AML-193 (cell line): ENCODE measurements at regions not wholly inside any gene's neighbourhood (a gene's known extent, or its start where the extent isn't known, plus 50 kb on each side); places are given as distances from the start of the nearest gene placed in this dataset.

Experiments used
- DNase-seq, 2 experiments: peaks; one replicate each; lab custom pipeline; 2025; lab: John Stamatoyannopoulos, UW

DNA sequence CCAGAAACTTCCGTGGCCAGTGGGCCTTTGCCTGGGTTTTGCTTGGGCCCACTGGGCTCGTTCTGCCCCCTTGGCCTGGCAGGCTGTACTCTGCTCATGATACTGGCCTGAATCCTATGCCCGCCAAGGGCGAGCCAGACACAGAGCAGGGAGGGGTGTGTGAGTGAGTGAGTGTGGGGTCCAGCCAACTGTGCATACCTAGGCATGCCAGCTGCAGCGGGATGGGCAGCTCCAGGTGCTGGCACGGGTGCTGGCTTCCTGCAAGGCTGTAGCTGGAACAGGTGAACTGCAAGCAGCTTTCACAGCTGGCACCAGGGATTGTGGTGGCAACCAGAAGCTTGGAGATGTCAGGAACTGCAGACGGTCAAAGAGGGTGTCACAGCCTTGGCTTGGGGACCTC is 1276.4 kb downstream of the SLC16A7 start:
- no peak for DNase-seq

DNA sequence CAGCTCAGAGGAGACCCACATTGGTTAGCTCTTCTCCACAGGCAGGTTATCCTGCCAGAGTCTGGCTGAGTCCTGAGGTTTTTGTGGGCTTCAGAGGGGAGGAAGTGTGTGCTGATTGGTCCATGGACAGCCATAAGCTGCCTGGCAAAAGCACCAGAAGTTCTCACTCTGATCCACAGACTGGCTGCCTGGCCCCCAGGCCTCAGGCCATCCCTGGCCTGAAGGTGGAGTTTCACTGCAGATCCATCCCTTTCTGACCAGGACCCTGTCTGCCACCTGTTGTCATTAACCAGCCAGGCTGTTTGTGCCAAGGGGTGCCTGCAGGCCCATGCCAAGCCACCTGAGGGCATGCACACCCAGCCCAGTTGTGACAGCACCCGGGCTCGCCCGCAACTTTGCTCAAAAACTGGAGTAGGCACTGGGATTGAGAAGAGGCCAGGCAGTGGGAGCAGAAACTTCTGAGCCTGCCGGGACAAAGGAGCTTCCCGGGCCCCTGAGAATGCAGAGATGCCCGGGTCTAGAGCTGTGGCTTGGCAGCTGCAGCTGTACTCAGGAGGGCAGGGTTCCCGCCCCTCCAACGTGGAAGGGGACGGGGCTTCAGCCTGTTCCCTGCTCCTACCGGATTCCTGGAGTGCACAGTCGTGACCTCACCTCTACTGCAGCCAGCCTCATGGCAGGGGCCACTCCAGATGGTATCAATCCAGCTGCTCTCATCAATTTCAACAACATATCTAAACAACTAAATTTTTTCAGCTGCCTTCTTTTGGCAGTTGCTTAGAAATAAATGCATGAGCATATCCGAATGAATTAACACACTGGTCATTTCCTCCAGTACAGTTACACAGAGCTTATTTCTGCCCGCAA is 1277.3 kb downstream of the SLC16A7 start:
- DNase-seq, result no peak

DNA sequence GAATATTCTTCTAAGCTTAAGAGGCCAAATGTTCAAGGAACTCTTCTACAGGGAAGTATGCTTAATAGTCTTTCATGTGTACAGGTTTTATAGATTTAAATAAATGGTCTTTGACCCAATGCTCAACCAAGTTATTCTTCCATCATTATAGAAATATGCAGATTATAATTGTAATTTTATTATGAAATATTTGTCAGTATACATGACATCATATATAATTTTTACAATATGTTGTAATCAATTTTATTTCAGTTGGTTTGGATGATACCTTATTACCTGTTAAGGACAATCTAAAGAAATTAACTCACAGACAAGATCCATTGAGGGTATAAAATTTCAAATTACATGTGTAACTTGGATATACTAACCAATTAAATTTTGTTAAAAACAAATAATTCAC is 1278.3 kb downstream of the SLC16A7 start:
- DNase-seq, result no peak

DNA sequence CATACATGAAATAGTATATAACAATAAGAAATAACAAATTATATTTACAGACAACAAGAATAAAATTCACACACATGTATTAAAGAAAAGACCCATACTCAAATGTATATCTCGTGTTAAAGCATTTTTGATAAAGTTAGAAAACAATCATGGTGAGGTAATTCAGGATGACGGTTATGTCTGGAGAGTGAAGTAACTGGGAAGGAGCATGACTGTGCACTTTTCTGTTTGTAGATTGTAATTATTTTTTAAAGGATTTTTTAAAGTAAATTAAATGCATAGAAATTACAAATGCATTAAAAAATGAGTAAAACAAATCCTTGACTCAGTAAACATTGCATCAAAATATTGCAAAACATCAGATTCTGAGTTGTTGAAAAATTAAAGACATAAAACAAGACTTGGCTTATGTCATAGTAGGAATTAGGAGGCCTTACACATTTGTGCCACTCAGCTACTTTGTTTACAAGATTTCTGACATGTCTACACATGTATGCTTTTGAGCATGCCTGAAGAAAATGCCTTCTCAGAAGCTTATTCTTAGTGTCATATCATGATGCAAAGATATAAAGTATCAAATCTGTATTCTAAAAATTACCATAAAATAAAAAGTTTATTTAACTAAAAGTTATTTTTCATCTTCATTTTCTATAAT is 1325.1 kb downstream of the SLC16A7 start:
- DNase-seq, result no peak

DNA sequence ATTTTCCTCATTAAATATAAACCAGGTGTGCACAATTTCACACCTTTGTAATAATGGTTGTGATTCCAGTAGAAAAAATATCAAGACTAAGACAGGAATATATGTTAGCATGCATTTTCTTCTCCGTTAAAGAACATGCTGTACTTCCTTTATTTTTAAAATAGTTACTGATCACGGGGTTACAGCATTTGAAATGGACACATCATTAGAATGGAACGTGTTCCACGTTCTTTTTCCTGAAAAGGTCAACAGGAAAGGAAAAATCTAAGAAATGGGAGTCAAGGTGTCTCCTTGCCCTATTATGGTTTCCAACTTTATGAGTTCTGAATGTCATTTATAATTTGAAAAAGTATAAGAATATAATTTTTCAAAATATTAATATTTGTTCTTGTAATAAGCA is 1325.7 kb downstream of the SLC16A7 start:
- no peak for DNase-seq

DNA sequence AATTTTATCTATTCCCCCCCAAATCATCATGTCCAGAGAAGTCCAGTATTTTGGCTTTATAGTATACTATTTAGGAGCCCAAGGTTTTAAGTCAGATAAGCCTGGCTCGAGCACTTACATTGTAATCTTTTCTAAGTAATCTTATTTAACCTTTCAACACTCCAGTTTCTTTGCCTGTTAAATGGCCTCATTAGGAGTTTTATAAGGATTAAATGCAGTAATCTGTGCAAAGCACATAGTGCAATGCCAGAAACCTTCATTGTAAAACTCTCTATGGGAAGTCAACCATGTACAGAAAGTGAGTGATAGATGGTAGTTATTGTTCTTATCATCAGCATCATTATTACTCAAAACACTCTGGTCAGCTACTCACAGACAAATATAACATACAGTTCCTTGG is 1330.4 kb downstream of the SLC16A7 start:
- no peak for DNase-seq

DNA sequence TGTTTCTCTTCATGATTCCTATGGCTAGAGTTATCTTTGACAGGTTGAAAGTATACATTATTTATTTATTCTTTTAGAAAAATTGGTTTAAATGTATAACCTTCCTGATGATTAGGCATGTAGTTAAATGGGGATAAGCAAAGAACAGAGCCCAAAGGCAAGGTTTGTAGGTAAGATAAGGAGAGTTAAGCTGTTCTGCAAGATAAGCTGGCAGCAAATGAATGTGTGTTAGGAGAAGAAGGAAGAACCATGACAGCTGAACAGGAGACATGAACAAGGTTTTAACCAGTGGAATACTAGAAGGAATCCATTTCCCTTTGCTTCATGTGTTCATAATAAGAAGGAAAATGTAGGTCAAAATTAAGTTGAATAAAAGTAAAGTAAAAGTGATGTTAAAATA is 1330.1 kb upstream of the USP15 start:
- no peak for DNase-seq

DNA sequence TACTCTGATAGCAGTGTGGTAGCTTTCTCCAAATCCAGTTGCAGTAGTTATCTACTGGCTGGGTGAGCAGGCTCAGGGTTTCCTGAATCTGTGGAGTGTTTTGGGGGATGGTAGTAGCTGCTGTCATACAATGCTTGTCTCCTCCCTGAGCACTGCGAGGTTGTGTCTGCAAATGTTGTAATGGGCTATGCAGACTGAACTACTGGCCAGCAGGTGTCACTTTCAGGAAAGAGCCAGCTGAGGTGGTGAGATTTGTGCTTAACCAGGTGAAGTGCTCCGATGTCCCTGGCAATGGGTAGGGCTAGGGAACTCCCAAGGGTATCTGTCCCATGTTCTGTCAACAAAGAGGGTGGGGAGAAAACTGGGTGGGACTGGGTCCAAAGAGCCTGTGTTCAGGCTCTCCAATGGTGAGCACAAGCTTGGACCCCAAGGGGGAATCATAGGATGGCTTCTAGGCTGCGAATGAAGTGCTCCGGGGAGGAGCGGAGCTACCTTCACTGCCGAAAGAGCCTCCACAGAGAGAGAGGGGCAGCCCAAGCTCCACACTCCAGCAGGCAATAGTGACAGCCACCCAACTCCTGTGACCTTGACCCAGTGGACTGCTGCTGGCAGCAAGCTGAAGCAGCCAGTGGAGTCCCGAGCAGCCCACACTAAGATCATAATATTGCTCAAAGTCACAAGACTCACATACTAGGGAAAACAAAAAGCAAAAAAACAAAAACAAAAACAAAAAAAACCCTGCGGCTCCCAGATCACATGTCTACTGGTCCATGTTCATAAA is 1324.0 kb upstream of the USP15 start:
- DNase-seq, result no peak

DNA sequence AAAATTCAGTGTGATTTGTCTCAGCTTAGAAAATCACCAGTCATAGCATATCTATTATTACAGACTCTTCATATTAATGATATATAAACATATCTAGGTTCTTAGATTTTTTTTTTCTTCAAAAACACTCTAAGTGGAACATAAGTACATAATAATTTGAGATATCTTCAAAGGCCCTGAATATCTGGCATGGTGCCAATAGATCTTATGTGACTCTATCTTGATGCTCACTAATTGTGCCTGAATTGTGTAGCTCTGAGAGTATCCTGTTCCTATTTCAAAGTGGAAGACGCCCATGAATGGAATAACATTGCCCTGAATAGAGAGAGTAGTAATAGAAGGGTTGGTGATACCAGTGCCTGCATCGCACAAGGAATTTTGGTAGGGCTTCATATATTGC is 1312.7 kb upstream of the USP15 start:
- DNase-seq, result no peak

DNA sequence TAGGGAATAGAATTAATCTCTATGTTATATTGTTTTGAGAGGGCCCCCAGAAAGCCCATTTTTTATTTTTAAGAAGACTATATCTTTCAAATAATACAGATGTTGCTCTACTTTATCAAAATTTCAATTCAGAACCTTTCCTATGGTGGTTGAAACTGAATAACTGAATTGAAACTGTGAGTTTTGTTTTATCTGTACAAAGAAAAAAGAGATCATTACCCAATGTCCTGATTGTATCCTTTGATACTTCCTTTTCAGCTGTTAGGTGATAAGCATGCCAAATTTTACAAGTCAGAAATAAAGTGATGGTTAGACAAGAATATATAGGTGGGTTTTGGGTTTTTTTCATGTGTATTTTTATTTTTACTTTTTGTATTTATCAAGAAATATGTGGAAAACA is 1293.1 kb upstream of the USP15 start:
- DNase-seq, result no peak

DNA sequence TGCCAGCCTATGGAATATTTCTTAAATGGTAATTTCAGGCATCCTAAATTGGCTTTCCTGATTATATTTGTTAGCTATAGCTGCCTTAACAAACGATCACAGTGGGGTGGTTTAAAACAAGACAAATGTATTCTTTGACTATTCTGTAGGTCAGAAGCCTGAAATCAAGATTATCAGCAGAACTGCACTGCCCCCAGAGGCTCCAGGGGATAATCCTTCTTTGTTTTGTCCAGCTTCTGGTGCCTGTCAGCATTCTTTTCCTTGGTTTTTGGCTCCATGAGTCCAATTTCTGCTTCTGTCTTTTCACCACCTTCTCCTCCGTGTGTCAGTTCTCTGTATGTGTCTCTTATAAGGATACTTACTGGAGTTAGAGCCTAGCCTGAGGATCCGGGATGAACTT is 1282.2 kb upstream of the USP15 start:
- no peak for DNase-seq

DNA sequence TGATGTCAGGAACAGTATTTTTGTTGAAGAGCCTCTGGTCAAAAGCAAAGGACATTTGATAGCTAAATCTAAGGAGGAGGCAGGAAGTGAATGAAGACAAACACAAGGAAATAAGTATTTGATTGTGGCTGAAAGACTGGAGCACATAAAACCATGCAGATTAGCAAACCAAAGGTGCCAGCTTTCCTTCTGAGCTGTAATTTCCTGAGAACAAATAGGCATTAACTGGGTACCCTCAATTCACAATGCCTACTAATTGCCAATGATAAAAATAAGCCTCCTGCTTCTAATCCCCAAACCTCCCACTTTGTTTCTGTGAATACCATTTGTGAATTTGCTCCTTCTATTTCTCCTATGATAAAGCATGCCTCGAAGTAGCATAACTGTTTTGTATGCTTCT is 1279.6 kb upstream of the USP15 start:
- no peak for DNase-seq

DNA sequence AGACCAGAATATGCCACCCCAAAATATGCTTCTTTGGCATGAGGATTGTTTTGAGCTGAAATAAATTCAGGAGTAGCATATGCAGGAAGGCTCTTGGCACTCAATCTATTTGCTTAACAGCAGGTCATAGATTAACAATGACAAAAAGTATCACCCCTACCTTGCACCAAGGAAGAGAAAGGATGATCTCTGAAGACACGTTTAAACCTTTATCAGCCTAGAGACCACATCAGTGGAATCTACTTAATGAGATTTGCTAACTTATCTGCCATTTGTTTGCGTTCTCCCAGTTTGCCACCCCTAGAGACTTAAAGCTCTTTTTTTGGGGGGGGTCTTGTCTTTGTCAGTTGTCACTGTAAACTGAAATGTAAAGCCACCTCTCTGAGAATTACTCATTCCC is 1278.7 kb upstream of the USP15 start:
- DNase-seq, result no peak

DNA sequence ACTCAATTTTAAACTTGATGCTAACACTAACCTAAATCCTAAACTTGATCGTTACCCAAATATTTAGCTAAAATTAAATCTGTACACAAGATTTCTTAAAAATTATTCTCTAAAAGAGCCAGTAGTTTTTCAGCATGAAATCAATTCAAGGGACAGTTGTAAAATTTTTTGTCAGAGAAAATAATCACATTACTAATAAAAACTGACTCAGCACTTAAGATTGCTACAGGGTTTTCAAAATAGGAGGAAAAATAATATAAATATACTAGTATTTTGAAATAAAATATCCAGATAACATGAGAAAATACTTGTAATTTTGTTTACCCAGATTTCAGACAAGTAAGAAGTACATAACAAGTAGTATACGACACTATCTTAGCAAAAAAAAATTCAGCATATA is 1268.1 kb upstream of the USP15 start:
- DNase-seq, result no peak

DNA sequence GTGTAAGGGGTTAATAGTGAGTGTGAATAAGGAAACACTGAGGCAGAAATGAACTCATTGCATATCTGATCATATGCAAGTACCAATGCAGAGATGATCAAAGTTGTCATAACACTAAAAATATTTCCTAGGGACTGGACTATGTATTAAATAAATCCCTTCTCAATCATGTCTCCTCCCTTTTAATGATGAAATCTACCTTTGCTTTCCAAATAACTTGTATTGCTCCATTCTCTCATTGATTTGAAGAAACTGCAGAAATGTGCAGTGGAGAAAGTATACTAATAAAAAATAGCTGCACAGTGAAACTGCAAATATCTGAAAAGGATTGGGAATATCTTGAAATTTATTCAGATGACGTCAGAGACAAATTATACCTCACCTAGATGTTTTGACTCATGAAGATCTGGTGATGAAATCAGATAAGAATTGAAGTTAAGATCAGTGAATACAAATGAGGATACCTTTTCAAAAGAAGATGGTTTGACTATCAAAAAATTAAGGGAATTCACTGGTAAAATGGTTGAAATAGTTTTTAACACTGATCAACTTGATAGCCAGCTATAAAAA is 1264.9 kb upstream of the USP15 start:
- no peak for DNase-seq

DNA sequence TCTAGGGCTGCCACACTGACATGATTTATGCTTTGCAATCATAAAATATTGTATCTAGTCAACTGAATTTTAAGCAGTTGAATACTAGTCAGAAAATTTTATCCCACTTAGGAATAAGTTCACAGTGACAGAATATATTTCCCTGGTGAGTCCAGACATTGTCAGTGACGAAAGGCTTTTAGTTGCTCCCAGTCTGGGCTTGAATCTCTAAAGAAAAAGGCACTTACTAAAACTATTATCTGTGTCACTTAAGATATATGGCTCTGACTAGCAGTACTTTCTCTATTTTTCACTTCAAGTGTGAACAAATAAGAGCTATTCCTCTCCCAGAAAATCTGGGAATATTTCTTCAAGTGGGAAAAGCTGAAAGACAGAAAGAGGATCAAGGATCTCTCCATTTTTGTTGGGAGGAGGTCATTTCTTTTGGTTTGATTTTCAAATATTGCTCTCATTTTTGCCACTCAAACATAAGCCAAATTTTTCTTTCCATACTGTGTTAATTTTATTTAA is 1262.3 kb upstream of the USP15 start:
- DNase-seq, result no peak

DNA sequence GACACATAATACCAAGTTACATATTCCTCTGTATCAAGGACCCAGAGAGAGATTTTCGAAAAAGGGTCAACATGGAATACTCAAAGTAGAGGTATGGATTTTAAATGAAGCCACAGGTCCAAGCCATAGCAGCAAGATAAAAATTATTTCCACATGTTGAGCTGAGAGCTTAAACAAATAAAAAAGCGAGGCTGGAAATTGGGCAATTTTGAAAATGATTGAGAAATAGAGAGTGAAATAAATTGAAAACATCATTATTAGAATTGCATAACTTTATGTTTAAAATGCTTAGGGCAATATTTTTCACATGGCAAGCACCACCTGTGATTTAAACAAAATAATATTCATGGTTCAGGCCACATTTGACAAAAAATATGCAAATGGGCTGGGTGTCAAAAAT is 1251.0 kb upstream of the USP15 start:
- DNase-seq, result no peak

DNA sequence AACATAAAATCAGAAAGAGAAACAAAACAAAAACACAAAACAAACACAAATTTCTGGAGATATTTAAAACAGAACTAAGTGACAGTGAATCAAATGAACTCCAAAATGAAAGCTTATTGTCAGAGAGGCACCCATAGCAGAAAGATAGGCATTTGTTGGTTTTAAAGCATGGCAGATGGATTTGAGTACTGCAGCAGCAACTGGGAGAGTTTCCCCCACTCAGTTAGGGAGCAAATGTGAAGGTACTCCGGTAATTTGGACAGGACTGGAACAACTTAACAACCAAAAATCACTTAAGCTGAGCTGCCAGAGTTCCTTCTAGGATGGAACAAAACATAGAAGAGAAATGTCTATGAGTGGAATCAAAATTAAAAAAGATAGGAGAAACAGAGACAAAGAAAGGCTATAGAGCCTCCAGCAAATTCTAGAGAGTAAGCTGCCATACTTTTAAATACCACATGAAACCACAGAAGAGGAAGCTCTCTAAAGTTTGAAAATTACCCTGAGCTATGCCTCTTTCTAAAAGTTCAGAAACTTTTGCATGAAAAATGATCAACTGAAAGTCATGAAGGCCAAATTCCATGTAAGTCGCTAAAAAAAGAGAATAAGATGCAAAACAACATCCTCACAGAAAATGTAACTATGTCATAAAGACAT is 1248.3 kb upstream of the USP15 start:
- DNase-seq, result no peak

DNA sequence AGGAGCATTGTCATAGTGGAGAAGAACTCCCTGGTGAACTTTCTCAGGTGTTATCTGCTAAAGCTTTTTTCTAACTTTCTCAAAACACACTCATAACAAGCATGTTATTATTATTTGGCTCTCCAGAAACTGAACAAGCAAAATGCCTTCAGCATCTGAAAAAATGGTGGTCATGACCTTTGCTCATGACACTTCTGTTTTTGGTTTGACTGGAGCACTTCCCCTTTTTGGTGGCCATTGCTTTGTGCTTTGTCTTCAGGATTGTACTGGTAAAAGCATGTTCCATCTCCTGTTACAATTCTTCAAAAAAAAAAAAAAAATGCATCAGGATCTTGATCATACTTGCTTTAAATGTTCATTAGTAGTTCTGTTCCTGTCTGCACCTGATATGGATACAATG is 1241.6 kb upstream of the USP15 start:
- DNase-seq, result no peak

DNA sequence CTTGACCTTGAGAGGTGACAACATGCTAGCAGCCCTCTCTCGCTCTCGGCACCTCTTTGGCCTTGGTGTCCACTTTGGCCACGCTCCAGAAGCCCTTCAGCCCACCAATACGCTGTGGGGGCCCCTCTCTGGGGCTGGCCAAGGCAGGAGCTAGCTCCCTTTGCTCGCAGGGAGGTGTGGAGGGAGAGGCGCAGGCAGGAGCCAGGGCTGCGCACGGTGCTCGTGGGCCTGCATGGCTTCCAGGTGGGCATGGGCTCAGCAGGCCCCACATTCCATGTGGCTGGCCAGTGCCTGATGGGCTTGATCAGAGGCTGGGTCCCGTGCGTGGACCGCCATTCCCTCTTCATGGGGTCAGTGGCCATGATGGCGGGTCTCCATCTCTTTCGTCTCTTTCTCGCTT is 1237.0 kb upstream of the USP15 start:
- no peak for DNase-seq

DNA sequence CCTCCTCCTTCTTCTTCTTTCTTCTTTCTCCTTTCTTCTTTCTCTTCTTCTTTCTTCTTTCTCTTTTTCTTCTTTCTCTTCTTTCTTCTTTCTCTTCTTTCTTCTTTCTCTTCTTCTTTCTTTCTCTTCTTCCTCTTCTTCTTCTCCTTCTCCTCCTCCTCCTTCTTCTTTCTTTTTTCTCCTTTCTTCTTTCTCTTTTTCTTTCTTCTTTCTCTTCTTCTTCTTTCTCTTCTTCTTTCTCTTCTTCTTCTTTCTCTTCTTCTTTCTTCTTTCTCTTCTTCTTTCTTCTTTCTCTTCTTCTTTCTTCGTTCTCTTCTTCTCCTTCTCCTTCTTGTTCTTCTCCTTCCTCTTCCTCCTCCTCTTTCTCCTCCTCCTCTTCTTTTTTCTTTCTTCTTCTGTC is 1230.7 kb upstream of the USP15 start:
- no peak for DNase-seq

DNA sequence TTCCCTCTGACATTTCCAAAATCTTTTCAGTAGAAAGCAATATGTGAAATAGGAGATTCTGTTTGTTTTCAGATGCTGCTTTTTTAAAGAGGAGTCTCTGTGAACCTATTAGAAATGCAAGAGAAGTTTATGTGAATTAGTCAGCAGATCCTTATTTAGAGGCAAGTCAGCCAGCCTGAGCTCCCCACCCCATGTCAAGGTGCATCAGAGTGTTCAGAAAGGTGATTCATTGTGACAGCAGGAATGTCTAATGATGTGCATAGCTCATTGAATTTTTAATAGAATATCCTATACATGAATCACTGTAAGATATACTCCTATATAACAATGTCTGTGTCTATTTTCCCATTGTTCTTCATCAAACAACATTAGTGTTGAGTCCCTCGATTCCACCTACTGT is 1222.4 kb upstream of the USP15 start:
- DNase-seq, result no peak
